WTC11 (cell line): ENCODE measurements at regions not wholly inside any gene's neighbourhood (a gene's known extent, or its start where the extent isn't known, plus 50 kb on each side); places are given as distances from the start of the nearest gene placed in this dataset.

Source experiments
- ATAC-seq: fragments of 200-7000 bp; cut with Tn5 transposase; 2 replicates; pipeline ENCODE4 v1.10.0; 2021; ENCODE audit warnings: mild to moderate bottlenecking, moderate library complexity
- CTCF ChIA-PET: fragments of 300-600 bp; sonication (Branson Sonifier 250); formaldehyde crosslinking; loops from one replicate; lab custom pipeline; 2021; ENCODE audit warnings: antibody characterized with exemption; lab: Charles Lee
- POLR2A ChIA-PET: fragments of 350-600 bp; sonication (Branson Sonifier 250); formaldehyde crosslinking; loops from one replicate; lab custom pipeline; 2021; ENCODE audit warnings: antibody characterized with exemption; lab: Charles Lee
- DNase-seq: peaks from one replicate; pipeline ENCODE4 v3.0.0; 2021; ENCODE audit warnings: low spot score
- H3K27ac Mint-ChIP-seq: 2 replicates; pipeline ENCODE4 v1.8.0; 2021; ENCODE audit warnings: mixed read lengths
- H3K27me3 Mint-ChIP-seq: 2 replicates; pipeline ENCODE4 v1.8.0; 2021; ENCODE audit warnings: low read depth, mild to moderate bottlenecking, moderate library complexity, mixed read lengths
- H3K36me3 Mint-ChIP-seq: 2 replicates; pipeline ENCODE4 v1.8.0; 2021; ENCODE audit warnings: mixed read lengths
- H3K4me1 Mint-ChIP-seq: 2 replicates; pipeline ENCODE4 v1.8.0; 2022; ENCODE audit warnings: mixed read lengths
- H3K4me3 Mint-ChIP-seq: 2 replicates; pipeline ENCODE4 v1.8.0; 2021; ENCODE audit warnings: mild to moderate bottlenecking, moderate library complexity, mixed read lengths
- H3K9me3 Mint-ChIP-seq: 2 replicates; pipeline ENCODE4 v1.8.0; 2021; ENCODE audit warnings: mixed read lengths
- AR ChIP-seq: fragments of 250-450 bp; sonication (Bioruptor Pico); IDR thresholded peaks from 2 replicates; pipeline ENCODE4 v1.9.0; 2021; ENCODE audit warnings: mild to moderate bottlenecking
- ATF2 ChIP-seq: sonication (generic); formaldehyde crosslinking; IDR thresholded peaks from 2 replicates; pipeline ENCODE4 v1.8.1; 2022; ENCODE audit warnings: low read depth, missing genetic modification reagents, borderline replicate concordance
- CBFB ChIP-seq: sonication (generic); formaldehyde crosslinking; IDR thresholded peaks from 2 replicates; pipeline ENCODE4 v1.8.1; 2022; ENCODE audit warnings: mild to moderate bottlenecking, low read depth, missing genetic modification reagents
- CREM ChIP-seq: sonication (generic); formaldehyde crosslinking; IDR thresholded peaks from 2 replicates; pipeline ENCODE4 v1.8.1; 2022; ENCODE audit warnings: mild to moderate bottlenecking, missing genetic modification reagents, moderate library complexity
- CTCF ChIP-seq: fragments of 200-600 bp; IDR thresholded peaks from 2 replicates; pipeline ENCODE4 v1.8.0; 2022; ENCODE audit warnings: antibody characterized with exemption
- ERG ChIP-seq: fragments of 250-450 bp; sonication (Bioruptor Pico); IDR thresholded peaks from 2 replicates; pipeline ENCODE4 v1.8.0; 2021; ENCODE audit warnings: mild to moderate bottlenecking
- FOXJ3 ChIP-seq: sonication (generic); formaldehyde crosslinking; IDR thresholded peaks from 2 replicates; pipeline ENCODE4 v1.9.0; 2021; ENCODE audit warnings: missing genetic modification reagents, mild to moderate bottlenecking, borderline replicate concordance
- FOXK1 ChIP-seq: sonication (generic); formaldehyde crosslinking; IDR thresholded peaks from 2 replicates; pipeline ENCODE4 v1.8.0; 2022; ENCODE audit warnings: mild to moderate bottlenecking, moderate library complexity, missing genetic modification reagents
- GABPB1 ChIP-seq: sonication (generic); formaldehyde crosslinking; IDR thresholded peaks from 2 replicates; pipeline ENCODE4 v1.8.1; 2023; ENCODE audit warnings: mild to moderate bottlenecking, missing genetic modification reagents
- GTF2I ChIP-seq: fragments of 250-450 bp; sonication (Bioruptor Pico); conservative IDR thresholded peaks from 2 replicates; pipeline ENCODE4 v1.4.0; 2021; ENCODE audit warnings: mild to moderate bottlenecking
- MYBL2 ChIP-seq: sonication (generic); formaldehyde crosslinking; IDR thresholded peaks from 2 replicates; pipeline ENCODE4 v1.8.1; 2023; ENCODE audit warnings: mild to moderate bottlenecking, moderate library complexity, missing genetic modification reagents
- NR1H2 ChIP-seq: sonication (generic); formaldehyde crosslinking; IDR thresholded peaks from 2 replicates; pipeline ENCODE4 v1.9.0; 2021; ENCODE audit warnings: mild to moderate bottlenecking, moderate library complexity, missing genetic modification reagents
- RORB ChIP-seq: fragments of 250-450 bp; sonication (Bioruptor Pico); IDR thresholded peaks from 2 replicates; pipeline ENCODE4 v1.9.0; 2021; ENCODE audit warnings: mild to moderate bottlenecking
- ZBTB21 ChIP-seq: sonication (generic); formaldehyde crosslinking; IDR thresholded peaks from 2 replicates; pipeline ENCODE4 v1.8.1; 2023; ENCODE audit warnings: mild to moderate bottlenecking, missing genetic modification reagents, borderline replicate concordance
- ZNF263 ChIP-seq: sonication (generic); formaldehyde crosslinking; IDR thresholded peaks from 2 replicates; pipeline ENCODE4 v1.8.1; 2022; ENCODE audit warnings: low read depth, mild to moderate bottlenecking, moderate library complexity, missing genetic modification reagents
- ZNF396 ChIP-seq: fragments of 250-450 bp; sonication (Bioruptor Pico); IDR thresholded peaks from 2 replicates; pipeline ENCODE4 v1.8.0; 2021; ENCODE audit warnings: mild to moderate bottlenecking, moderate library complexity, borderline replicate concordance
- ZNF671 ChIP-seq: fragments of 250-450 bp; sonication (Bioruptor Pico); IDR thresholded peaks from 2 replicates; pipeline ENCODE4 v1.8.0; 2021; ENCODE audit warnings: mild to moderate bottlenecking
- TF ChIP-seq, protein P1 (sequence below): sonication (generic); formaldehyde crosslinking; IDR thresholded peaks from 2 replicates; pipeline ENCODE4 v1.8.0; 2022; ENCODE audit warnings: mild to moderate bottlenecking, missing genetic modification reagents

DNA sequence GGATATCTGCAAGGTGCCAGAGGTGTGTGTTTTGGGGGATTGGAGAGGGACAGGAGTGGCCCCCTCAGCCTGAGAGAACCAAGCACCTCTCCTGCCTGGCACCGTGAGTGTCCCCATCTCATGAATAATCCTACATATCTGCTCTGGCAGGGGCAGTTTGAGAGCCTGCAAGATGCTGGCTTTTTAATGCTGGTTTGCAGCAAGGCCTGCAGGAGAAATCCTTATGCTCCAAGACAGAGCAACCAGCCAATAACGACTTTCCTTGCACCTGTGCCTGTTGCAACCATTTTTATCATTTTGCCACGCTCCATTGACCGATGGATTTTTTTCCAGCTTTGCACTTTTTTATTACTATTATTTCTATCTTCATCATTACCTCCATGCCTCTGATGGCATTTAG lies 259.4 kb upstream of the SKOR2 start (continued):
- TF ChIP-seq AR (CRISPR knock-in tag): no peak
- no peak for TF ChIP-seq CBFB (CRISPR knock-in tag)
- no peak for TF ChIP-seq FOXK1 (CRISPR knock-in tag)
- TF ChIP-seq RORB (CRISPR knock-in tag): no peak
- no peak for TF ChIP-seq ZBTB21 (CRISPR knock-in tag)
- TF ChIP-seq ZNF671: no peak

DNA sequence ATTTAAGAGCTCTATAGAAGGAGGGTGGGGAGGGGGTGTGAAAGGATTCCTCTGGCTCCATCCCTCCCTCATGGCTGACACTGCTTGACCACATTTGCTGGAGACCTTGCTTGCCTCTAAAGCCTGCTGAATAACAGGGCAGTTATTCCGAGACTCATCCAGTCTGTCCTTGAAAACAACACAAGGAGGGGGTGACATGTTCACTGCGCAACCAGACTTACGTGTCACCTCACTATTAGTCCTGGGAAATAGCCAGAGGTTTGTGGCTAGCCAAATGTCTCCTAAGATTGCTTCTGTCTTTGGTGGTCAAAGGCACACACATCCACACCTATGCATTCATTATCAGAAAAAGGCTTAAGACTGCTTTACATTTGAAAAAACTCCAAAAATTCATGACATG lies 256.2 kb upstream of the SKOR2 start:
- H3K4me1 Mint-ChIP-seq: peaks cover 29% of the 10 kb centered on the region
- ATAC-seq: no peak
- ChIA-PET CTCF (interaction anchor here (1.0 kb wide), 1 partner anchor 292 kb away, joined by 4 read pairs; no protein-coding TSS in a partner anchor), POLR2A (no interaction called here)
- no peak overlapping the region for H3K4me3 Mint-ChIP-seq
- no peaks in the 10 kb centered on the region for H3K36me3 Mint-ChIP-seq
- no peak overlapping the region for H3K27ac Mint-ChIP-seq
- H3K27me3 Mint-ChIP-seq: no peaks in the 10 kb centered on the region
- no peak for TF ChIP-seq ZNF396 (CRISPR knock-in tag)
- TF ChIP-seq FOXJ3 (CRISPR knock-in tag): no peak
- TF ChIP-seq MYBL2 (CRISPR knock-in tag): no peak
- no peak for TF ChIP-seq ZNF671
- TF ChIP-seq CREM: no peak
- no peak for TF ChIP-seq RORB (CRISPR knock-in tag)
- TF ChIP-seq GTF2I (CRISPR knock-in tag): no peak
- TF ChIP-seq GABPB1 (CRISPR knock-in tag): no peak
- TF ChIP-seq ATF2: no peak
- TF ChIP-seq CTCF: no peak
- TF ChIP-seq, protein P1, sequence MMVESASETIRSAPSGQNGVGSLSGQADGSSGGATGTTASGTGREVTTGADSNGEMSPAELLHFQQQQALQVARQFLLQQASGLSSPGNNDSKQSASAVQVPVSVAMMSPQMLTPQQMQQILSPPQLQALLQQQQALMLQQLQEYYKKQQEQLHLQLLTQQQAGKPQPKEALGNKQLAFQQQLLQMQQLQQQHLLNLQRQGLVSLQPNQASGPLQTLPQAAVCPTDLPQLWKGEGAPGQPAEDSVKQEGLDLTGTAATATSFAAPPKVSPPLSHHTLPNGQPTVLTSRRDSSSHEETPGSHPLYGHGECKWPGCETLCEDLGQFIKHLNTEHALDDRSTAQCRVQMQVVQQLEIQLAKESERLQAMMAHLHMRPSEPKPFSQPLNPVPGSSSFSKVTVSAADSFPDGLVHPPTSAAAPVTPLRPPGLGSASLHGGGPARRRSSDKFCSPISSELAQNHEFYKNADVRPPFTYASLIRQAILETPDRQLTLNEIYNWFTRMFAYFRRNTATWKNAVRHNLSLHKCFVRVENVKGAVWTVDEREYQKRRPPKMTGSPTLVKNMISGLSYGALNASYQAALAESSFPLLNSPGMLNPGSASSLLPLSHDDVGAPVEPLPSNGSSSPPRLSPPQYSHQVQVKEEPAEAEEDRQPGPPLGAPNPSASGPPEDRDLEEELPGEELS (CRISPR knock-in tag): no peak
- TF ChIP-seq NR1H2 (CRISPR knock-in tag): no peak
- TF ChIP-seq ERG (CRISPR knock-in tag): no peak
- no peak for TF ChIP-seq ZNF263 (CRISPR knock-in tag)
- TF ChIP-seq, all 79 proteins: peak for 0
- DNase-seq: no peak
- no peaks in the 10 kb centered on the region for H3K9me3 Mint-ChIP-seq
